Spleen (tissue), 7 donors: ENCODE measurements at regions not wholly inside any gene's neighbourhood (a gene's known extent, or its start where the extent isn't known, plus 50 kb on each side); places are given as distances from the start of the nearest gene placed in this dataset.

Source experiments
- CTCF ChIP-seq, 11 experiments: fragments of 200-600 bp in 7 of 11; fragments of 450-650 bp in 4 of 11; sonication (generic) in 4 of 11; IDR thresholded peaks in 8 of 11; conservative IDR thresholded peaks in 3 of 11; 1 replicate in 7 of 11; 2 replicates in 4 of 11; pipeline versions ENCODE4 v1.4.0 to v1.8.0; 2016 to 2021; ENCODE audit warnings: antibody characterized with exemption in 11 of 11, inconsistent platforms in 4 of 11, mild to moderate bottlenecking in 1 of 11
- POLR2A ChIP-seq, 3 donors: fragments of 450-650 bp; IDR thresholded peaks; one replicate each; pipeline ENCODE4 v1.5.1; 2017; ENCODE audit warnings: antibody characterized with exemption in 3 of 3, mild to moderate bottlenecking in 1 of 3
- POLR2AphosphoS5 ChIP-seq, 3 donors: sonication (generic); formaldehyde crosslinking; IDR thresholded peaks; one replicate each; pipeline ENCODE4 v1.5.1; 2017; ENCODE audit warnings: antibody characterized with exemption in 3 of 3
- donor health status: DM: no; HTN: no; CAD: no; lungs with moderate emphysema.
- donor health status: DM: no; HTN: no; CAD: no.
- donor health status: DM: no; HTN: no; CAD: no.

GRCh38 chr6:33923857-33924514 lies 120.2 kb upstream of the MLN start:
- TF ChIP-seq CTCF (IDR thresholded peaks at IDR 0.05 in 8 of 11, conservative IDR thresholded peaks at IDR 0.05 in 3 of 11) (no peak), POLR2AphosphoS5 (IDR thresholded peaks at IDR 0.05) (no peak), POLR2A (IDR thresholded peaks at IDR 0.05) (no peak)
